IMR-90 (cell line): ENCODE measurements at regions not wholly inside any gene's neighbourhood (a gene's known extent, or its start where the extent isn't known, plus 50 kb on each side); places are given as distances from the start of the nearest gene placed in this dataset.
"Not testable (repeated sequence)": the region's sequence is repeated elsewhere in the genome, so short reads cannot be mapped to it uniquely, and the experiment has no call there.

Experiments
- CEBPB ChIP-seq: IDR thresholded peaks from 2 replicates; pipeline ENCODE4 v1.6.1; 2012; ENCODE audit warnings: low read depth, low read length, improper control_type of control experiment
- CHD1 ChIP-seq: IDR thresholded peaks from 2 replicates; pipeline ENCODE4 v1.6.1; 2012; ENCODE audit warnings: low read depth, low read length, improper control_type of control experiment
- CTCF ChIP-seq: conservative IDR thresholded peaks from 2 replicates; pipeline ENCODE4 v1.5.1; 2012; ENCODE audit warnings: mild to moderate bottlenecking, low read depth, low read length, improper control_type of control experiment
- POLR2A ChIP-seq: IDR thresholded peaks from 2 replicates; pipeline ENCODE4 v1.6.1; 2012; ENCODE audit warnings: mild to moderate bottlenecking, low read depth, low read length
- SMC3 ChIP-seq: fragments of 150-350 bp; IDR thresholded peaks from 2 replicates; pipeline ENCODE4 v1.6.1; 2016; ENCODE audit warnings: low read depth, mild to moderate bottlenecking, antibody characterized with exemption, low read length, moderate library complexity
- USF2 ChIP-seq: fragments of 150-350 bp; IDR thresholded peaks from 2 replicates; pipeline ENCODE4 v1.6.1; 2017; ENCODE audit warnings: mild to moderate bottlenecking, antibody characterized with exemption, low read length, low read depth

- not testable (repeated sequence) for TF ChIP-seq CTCF, USF2, CEBPB, CHD1, POLR2A, SMC3
These were observed 61.6 kb upstream of the DCLK2 start for GRCh38 chr4:150016621-150017020.
